ENCODE measurements at regions not wholly inside any gene's neighbourhood (a gene's known extent, or its start where the extent isn't known, plus 50 kb on each side); places are given as distances from the start of the nearest gene placed in this dataset.
"Not testable (repeated sequence)": the region's sequence is repeated elsewhere in the genome, so short reads cannot be mapped to it uniquely, and the experiment has no call there.

DNA sequence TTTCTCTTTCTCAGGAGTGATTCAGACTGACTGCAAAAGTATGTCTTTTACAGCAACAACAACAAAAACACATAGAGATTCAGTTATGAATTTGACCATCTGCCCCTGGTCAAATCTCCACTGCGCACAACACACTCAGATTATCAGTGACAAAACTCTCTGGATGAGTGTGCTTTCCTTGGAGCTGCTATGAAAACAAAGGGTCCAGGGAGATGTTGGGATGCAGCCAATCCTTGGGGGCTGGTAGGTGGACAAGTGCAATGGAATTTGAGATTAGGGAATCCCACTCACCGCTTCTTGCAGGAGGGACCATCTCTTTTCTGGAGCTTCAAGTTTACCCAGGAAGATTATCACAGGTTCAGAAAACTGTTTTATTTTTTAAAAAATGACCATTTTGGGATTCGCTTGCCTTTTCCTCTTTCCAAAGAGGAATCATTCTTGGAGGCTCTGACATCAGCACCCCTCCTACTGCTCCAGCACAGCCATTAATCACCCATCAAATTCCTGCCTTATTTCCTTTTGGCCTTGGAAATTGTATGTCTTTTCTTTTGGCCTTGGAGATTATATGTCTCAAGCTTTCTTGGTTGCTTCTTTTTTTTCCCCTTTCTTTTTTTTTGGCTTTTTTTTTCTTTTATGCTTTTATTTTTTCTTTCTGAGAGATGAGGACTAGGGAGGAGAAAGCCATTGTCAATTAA is 311.8 kb downstream of the TSHZ3 start:
- DNase-seq (ENCODE audit: low read depth in 2 of 2) = no peak

DNA sequence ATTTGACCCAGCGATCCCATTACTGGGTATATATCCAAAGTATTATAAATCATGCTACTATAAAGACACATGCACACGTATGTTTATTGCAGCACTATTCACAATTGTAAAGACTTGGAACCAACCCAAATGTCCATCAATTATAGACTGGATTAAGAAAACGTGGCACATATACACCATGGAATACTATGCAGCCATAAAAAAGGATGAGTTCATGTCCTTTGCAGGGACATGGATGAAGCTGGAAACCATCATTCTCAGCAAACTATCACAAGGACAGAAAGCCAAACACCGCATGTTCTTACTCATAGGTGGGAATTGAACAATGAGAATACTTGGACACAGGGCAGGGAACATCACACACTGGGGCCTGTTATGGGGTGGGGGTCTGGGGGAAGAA is 317.8 kb downstream of the TSHZ3 start:
- DNase-seq (ENCODE audit: low read depth in 2 of 2) = not testable (repeated sequence)

DNA sequence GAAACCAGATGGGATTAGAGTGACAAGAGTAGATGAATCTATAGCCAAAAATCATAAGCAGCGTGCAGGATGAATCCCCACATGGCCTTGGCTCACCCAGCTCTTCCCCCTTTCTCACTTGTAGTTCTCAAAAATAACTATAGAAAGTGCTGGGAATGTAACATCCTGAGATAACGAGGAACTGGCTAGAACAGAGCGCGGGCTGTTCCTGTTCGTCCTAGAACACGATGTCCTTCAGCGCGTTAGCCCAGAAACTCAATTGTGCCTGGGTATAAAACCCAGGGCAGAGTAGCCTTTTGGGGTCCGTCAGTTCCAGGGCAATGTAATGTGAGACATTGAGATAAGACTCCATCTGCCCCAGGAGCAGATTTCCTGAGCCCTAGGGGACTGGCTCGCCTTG is 326.2 kb downstream of the TSHZ3 start:
- DNase-seq (ENCODE audit: low read depth in 2 of 2) = no peak

DNA sequence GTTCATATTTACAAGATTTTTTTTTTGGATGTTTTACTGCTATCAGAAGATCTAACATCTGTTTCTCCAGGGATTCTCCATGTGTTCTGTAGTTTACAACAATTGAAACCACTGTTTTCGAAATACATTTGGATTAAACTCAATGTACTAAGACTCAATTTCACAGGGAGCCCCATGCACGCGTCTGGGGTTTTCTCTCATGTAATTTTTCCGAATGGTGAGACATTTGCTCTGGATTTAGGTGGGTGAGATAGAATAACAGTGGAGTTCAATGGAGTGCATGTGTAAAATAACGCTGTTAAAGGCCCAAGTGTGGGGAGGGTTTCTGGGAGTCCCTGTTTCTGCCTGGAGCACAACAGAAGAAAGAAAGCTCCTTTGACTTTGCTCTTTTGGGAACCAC is 330.3 kb downstream of the TSHZ3 start:
- DNase-seq (ENCODE audit: low read depth in 2 of 2) = no peak

DNA sequence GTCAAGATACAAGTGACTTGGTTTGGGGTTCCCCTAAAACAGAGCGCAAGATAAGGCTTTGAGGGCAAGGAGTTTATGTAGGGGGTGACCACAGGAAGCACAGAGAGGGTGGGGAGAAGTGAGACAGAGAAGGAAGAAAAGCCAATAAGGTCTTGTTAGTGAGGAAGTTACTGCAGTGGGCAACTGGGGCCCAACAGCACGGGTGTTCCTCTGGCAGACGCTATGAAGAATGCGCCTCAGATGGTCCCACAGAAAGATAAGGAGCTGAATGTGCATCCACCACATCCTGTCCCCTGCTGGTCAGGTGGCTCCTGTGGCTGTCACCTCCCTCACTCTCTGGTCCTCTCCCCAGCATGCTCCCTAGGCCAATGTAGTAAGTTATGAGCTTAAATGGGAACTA is 333.5 kb downstream of the TSHZ3 start:
- DNase-seq (ENCODE audit: low read depth in 2 of 2) = no peak

DNA sequence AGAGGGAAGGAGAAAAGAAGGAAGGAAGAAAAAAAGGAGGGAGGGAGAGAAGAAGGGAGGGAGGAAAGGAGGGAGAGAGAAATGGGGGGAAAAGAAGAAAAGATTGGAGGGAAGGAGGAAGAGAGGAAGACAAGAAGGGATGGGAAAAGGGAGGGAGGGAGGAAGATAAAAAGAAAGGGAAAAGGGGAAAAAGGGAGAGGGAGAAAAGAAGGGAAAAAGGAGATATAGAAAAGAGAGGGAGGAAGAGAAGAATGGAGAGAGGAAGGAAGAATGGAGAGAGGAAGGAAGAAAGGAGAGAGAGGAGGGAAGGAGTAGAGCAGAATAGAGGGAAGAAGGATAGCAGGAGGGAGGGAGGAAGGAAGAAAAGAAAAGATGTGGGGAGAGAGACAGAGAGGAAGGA is 334.6 kb downstream of the TSHZ3 start:
- DNase-seq (ENCODE audit: low read depth in 2 of 2) = no peak

DNA sequence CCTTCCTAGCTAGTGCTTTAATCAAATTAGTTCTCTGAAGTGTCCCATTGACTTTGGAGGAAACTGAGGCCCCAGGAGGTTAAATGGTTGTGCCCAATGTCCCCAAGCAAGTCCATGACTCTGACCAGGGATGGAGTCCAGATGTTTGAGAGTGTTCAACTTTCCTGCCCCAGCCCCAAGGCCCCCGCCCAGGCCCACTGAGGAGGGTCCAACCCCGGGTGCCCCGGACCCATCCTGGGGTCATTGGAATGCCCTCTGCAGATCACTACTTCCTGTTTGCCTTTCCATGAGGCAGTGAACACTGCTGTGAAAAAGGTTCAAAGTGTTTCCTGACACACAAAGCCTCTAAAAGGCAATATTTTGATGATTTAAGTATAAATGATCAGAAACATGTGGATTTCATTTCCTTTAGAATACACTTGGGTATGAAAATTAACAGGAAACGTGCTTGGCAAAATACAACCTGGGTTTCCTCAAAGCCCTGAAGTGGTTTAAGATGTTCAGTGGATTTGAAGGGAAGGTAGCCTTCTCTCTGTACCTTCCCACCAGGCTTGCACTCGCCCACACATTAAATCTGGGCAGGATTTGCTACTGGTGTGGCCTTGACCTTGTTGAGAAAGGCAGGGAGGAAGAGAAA is 335.7 kb downstream of the TSHZ3 start:
- DNase-seq (ENCODE audit: low read depth in 2 of 2) = no peak

DNA sequence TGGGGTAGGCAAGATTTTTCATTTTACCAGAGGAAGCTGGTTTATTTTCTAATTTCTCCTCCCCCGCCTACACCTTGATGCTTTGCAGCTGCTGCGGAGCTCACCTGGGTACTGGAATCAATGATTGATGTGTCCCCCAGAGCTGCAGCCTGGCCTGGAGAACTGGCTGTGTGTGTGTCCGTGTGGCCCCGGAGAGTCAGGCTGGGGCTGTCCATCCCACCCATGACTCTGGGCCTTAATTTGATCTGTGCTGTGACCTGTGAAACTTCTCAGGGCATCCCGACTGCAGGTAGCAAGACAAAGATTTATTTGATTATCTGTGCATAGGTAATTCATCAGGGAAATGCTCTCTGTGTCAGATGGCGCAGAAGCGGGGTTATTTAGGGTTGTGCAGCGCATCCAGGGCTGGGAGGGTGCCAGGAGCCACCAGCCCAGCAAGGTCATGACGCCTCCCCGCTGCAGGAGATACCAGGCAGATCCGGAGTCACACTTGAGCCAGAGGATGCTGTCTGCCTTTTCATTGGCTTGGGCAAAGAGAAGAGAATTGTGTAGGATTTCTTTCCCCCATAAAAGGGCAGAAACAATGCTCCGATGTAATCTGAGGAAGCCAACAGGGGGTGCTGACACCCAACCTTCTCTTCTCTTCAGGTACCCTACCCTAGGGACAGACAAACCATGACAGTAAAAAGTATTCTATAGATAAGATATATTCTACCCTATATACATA is 346.6 kb downstream of the TSHZ3 start:
- no peak for DNase-seq (ENCODE audit: low read depth in 2 of 2)

DNA sequence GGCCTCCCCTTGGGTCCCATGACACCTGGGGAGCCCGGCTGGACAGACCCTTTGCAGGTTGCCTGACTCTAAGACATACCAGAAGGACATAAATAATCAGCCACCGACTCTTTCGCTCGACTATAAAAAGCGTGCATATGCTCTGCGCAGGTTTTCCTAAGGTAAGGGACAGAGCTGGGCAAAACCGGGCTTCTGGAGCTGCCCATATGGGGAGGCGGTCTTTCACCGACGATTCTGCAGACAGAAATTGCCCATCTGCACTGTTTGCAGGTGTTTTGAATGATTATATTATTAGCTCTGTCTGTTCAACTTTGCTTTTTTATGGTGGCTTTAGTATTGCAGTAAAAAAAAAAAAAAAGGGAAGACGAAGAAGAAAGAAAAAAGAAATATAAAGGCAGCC is 347.2 kb downstream of the TSHZ3 start:
- DNase-seq (ENCODE audit: low read depth in 2 of 2) = no peak

DNA sequence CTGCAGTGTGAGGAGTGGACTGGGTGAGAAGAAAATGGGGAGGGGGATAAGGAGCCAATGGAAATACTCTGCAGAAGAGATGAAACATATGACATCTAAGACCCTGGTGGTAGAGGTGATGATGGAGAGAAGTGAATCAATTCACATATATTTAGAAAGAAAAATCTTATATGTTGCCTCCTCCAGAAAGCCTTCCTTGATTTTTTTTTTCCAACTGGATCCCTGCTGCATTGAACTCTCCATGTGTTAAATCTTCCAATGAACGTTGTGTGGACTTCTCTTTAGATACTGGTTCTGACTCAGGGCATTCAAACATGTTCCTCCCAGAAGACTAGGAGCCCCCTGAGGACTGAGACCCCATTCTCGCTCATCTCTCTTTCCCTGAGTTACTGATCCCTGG is 348.3 kb downstream of the TSHZ3 start:
- DNase-seq (ENCODE audit: low read depth in 2 of 2) = no peak

DNA sequence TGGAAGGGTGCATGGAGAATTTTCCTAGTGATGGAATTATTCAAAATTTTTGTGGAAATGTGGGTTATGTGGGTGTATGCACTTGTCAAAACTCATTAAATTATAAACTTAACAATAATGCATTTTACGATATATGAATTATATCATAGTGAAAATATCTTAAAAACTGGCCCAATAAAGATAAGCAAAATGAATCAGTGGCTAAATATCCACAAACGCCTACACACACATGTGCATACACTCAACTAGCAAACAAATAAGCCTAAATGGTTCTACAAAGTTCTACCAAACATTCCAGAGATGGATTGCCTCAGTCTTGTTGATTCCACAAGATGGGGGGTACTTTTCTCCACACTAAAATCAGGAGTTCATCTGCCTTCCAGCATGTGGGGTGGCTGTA is 349.5 kb downstream of the TSHZ3 start:
- no peak for DNase-seq (ENCODE audit: low read depth in 2 of 2)

DNA sequence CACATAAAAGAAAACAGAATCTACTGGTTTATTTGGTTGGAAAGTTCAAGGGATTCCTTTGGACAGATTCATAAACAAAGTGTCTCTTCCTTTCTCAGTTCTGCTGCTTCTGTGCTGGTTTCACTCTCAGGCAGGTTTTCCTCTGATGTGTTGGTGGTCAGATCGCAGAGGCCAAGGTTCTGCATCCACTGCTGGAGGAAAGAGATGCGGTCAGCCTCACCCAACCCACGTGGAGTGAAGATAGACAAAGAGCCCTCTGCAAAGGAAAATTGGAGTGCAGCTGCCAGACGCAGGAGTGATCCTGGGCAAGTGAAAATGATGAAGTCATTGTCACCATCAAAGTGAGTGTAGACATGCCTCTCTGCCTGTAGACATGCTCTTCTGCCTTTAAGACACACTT is 352.0 kb downstream of the TSHZ3 start:
- DNase-seq (ENCODE audit: low read depth in 2 of 2) = no peak

DNA sequence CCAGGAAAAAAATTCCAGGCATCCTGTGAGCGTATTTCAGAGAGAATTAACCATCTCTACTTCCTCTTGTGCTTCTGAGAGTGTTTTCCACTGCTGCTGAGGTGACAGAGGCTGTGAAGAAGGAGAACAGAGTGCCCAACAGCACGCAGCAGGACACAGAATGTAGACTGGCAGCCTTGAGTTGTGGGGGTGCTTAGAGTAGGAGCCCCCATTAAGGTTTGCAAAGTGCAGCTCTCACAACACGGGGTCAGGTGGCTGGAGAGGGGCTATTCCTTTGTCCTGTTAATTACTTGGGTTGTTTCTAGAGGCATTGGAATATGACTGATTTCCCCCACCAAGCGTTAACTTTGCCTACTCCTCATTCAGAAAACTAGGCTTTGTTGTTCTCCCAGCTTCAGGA is 370.6 kb downstream of the TSHZ3 start:
- no peak for DNase-seq (ENCODE audit: low read depth in 2 of 2)

DNA sequence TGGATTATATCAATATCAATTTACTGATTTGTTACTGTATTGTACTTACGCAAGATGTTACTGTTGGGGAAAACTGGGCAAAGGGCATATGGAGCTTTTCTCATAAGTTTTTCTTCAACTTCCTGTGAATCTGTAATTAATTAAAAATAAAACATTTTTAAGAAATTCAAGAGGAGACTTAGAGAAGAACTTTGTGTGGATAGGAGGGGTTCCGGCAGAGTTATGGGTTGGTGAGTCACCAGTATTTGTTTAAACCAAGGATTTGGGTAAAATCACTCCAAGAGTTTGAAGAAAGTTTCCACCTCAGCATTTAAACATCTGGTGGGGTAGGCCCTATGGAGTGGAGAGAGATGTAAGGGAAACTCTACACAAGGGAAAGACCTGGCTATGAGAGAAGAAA is 379.6 kb downstream of the TSHZ3 start:
- no peak for DNase-seq (ENCODE audit: low read depth in 2 of 2)

DNA sequence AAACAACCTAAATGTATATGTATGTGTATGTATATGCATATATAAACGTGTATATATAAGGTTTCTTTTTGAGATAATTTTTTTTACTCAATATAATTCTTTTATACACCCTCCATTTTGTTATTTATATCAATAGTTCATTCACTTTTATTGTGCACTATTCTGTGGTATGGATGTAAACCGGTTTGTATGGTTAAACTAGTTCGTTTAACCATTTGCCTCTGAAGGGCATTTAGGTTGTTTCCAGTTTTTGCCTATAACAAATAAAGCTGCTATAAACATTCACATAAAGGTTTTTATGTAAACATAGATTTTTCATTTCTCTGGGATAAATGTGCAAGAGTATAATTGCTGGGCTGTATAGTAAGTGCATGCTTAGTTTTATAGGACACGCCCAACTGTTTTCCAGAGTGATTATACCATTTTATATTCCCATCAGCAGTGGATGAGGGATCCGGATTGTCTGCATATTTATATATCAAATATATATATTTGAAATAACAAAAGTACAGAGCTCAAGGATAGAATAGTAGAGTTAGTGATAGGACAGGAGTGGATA is 380.3 kb downstream of the TSHZ3 start:
- DNase-seq (ENCODE audit: low read depth in 2 of 2) = no peak

DNA sequence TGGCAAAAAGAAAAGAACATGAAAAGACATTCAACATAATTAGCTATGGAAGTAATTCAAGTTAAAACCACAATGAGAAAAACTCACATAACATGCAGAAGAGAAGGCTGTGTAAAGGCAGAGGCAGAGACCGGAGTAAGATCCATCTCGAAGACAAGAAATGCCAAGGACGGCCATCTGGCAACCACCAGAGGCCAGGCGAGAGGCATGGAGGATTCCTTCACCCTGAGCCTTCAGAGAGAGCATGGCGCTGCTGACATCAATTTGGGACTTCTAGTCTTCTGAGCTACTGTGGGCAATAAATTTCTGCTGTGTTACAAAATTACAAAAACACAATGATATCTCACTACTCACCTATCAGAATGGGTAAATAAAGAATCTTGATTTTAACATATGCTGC is 381.0 kb downstream of the TSHZ3 start:
- no peak for DNase-seq (ENCODE audit: low read depth in 2 of 2)

DNA sequence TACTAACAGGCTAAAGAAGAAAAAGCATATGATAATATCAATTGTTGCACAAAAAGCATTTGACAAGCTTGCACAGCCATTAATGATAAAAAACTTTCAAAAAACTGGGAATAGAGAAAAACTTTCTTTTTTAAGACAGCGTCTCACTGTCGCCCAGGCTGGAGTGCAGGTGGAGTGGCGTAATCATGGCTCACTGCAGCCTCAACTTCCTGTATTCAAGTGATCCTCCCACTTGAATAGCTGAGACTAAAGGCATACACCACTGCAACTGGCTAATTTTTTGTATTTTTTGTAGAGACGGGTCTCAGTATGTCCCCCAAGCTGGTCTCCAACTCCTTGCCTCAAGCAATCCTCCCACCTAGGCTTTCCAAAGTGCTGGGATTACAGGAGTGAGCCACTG is 382.8 kb downstream of the TSHZ3 start:
- DNase-seq (ENCODE audit: low read depth in 2 of 2) = no peak

DNA sequence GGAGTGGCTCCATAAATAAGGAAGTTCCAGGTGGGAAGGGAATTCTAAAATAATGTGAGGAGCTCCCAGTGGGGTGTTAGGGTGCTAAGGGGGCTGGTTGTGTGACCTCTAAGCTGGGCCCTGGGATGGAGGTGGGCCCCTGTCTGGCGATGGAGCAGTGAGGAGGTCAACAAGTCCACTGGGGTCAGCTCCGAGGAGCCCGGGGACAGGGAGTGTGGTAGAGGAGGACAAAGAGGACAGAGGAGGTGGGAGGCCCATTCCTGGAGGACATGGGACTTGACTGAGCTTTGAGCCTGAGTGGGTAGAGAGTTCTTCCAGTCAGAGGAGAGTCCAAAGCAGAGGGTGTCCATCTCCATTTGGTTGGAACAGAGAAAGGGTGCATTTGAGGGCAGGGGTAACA is 390.2 kb downstream of the TSHZ3 start:
- no peak for DNase-seq (ENCODE audit: low read depth in 2 of 2)

DNA sequence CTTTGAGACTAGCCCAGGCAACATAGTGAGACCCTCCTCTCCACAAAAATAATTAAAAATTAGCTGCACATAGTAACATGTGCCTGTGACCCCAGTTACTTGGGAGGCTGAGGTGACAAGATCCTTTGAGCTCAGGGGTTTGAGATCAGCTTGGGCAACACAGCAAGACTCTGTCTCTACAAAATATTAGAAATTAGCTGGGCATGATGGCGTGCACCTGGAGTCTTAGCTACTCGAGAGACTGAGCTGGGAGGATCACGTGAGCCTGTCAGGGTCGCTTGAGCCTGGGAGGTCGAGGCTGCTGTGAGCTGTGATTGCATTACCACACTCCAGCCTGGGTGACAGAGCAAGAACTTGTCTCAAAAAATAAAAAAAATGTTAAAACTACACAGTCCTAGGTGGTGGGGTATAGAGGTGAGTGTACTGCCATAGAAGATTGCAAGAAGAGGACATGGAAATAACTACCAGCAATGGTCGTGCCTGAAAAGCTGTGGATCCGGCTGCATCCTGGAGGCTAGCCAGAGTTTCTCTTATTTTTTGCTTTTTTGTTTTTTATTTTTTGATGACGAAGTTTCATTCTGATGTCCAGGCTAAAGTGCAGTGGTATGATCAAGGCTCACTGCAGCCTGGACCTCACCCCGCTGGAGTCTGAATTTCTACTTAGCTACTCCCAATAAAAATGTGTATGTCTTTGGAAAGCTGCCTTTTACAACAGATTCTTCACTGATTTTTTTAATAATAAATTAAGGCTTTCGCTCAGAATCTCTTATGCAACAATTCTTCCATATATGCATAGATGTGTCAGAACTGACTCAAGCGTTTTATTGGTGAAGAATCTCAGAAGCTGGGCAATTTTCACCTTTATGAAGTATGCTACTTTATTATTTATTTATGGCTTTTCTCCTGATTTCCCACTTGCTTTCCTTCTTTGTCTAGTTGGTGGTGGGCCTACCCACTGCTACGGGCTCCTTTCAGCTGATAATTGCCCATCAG is 393.8 kb downstream of the TSHZ3 start:
- no peak for DNase-seq (ENCODE audit: low read depth in 2 of 2)

DNA sequence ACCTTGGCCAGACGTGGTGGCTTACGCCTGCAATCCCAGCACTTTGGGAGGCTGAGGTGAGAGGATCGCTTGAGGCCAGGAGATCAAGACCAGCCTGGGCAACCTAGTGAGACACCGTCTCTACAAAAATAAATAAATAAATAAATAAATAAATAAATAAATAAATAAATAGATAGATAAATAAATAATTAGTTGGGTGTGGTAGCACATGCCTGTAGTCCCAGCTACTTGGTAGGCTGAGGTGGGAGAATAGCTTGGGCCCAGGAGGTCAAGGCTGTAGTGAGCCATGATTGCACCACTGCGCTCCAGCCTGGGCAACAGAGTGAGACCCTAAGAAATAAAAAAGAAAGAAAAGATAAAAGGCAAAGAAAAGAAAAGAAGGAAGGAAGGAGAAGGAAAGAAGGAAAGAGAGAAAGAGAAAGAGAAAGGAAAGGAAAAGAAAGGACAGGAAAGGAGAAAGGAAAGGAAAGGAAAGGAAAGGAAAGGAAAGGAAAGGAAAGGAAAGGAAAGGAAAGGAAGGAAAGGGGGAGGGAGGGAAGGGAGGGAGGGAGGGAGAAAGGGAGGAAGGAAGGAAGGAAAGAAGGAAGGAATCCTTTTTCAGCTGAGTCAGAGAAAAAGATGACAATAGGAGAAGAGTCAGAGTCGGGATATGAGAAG is 404.8 kb downstream of the TSHZ3 start:
- not testable (repeated sequence) for DNase-seq (ENCODE audit: low read depth in 2 of 2)

All from stimulated activated CD4-positive, alpha-beta T cell treated with anti-CD3 and anti-CD28 coated beads, Interleukin-12 subunit alpha, Interleukin-12 subunit beta, amount 100 ng/mL, for 24 hours (primary cell).